ENCODE measurements at regions not wholly inside any gene's neighbourhood (a gene's known extent, or its start where the extent isn't known, plus 50 kb on each side); places are given as distances from the start of the nearest gene placed in this dataset.

- DNase-seq: no peak
These were observed 168.0 kb upstream of the NOX3 start for GRCh38 chr6:155623450-155624178.

- no peak for DNase-seq
These were observed 159.0 kb upstream of the NOX3 start for GRCh38 chr6:155614606-155615005.

- no peak for DNase-seq
These were observed 156.1 kb upstream of the NOX3 start for GRCh38 chr6:155611742-155612141.

GRCh38 chr6:155604991-155605390 is 149.4 kb upstream of the NOX3 start:
- DNase-seq: no peak

GRCh38 chr6:155599561-155599960 is 143.9 kb upstream of the NOX3 start:
- no peak for DNase-seq

GRCh38 chr6:155599160-155599559 is 143.5 kb upstream of the NOX3 start:
- no peak for DNase-seq

- DNase-seq: no peak
These were observed 139.6 kb upstream of the NOX3 start for GRCh38 chr6:155595284-155595683.

GRCh38 chr6:155591741-155592140 is 136.1 kb upstream of the NOX3 start:
- DNase-seq: no peak

- DNase-seq: no peak
These were observed 133.6 kb upstream of the NOX3 start for GRCh38 chr6:155589190-155589589.

- DNase-seq: no peak
These were observed 132.2 kb upstream of the NOX3 start for GRCh38 chr6:155587817-155588216.

GRCh38 chr6:155586090-155586489 is 130.5 kb upstream of the NOX3 start:
- DNase-seq: no peak

GRCh38 chr6:155584006-155584405 is 128.4 kb upstream of the NOX3 start:
- no peak for DNase-seq

- DNase-seq: no peak
These were observed 126.7 kb upstream of the NOX3 start for GRCh38 chr6:155582016-155582991.

GRCh38 chr6:155580904-155581303 is 125.3 kb upstream of the NOX3 start:
- DNase-seq: no peak

- DNase-seq: no peak
These were observed 122.6 kb upstream of the NOX3 start for GRCh38 chr6:155578251-155578650.

GRCh38 chr6:155561966-155562364 is 106.3 kb upstream of the NOX3 start:
- no peak for DNase-seq

- no peak for DNase-seq
These were observed 105.8 kb upstream of the NOX3 start for GRCh38 chr6:155561257-155561965.

- DNase-seq: no peak
These were observed 94.3 kb upstream of the NOX3 start for GRCh38 chr6:155549928-155550327.

GRCh38 chr6:155549028-155549798 is 93.6 kb upstream of the NOX3 start:
- no peak for DNase-seq

GRCh38 chr6:155548576-155548975 is 92.9 kb upstream of the NOX3 start:
- DNase-seq: no peak

GRCh38 chr6:155544677-155545076 is 89.0 kb upstream of the NOX3 start:
- no peak for DNase-seq

- DNase-seq: no peak
These were observed 87.7 kb upstream of the NOX3 start for GRCh38 chr6:155543166-155543847.

All from SIG-M5 (cell line).